Hematopoietic multipotent progenitor cell treated with erythropoietin and hydrocortisone succinate and interleukin-3 and kit ligand, for 6 days (in vitro differentiated cells): ENCODE measurements at regions not wholly inside any gene's neighbourhood (a gene's known extent, or its start where the extent isn't known, plus 50 kb on each side); places are given as distances from the start of the nearest gene placed in this dataset.
A peak's percentile ranks its signal among the peaks of the same experiment; 100 is the strongest.
"Not testable (repeated sequence)": the region's sequence is repeated elsewhere in the genome, so short reads cannot be mapped to it uniquely, and the experiment has no call there.

Experiments used
- DNase-seq: peaks from one replicate; pipeline ENCODE4 v3.0.0-alpha.2; 2015

DNA sequence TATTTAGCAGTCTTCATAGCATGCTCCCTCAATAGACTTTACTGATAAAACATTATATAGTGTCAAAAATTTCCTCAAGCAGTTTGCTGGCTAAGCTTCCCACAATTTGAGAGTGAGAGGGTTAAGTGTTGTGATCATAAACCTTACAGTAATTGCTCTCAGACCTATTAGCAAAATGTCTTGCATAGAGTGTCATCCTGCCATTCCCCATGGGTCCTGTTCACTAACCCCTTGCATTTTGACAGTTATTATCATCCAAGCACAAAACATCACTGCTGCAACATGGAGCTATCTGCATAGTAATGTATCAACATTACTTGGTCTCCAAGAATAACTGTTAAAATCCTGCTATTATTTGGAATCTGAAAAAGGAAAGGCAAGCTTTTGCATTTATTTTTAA lies 196.1 kb upstream of the GK2 start:
- DNase-seq: no peak

DNA sequence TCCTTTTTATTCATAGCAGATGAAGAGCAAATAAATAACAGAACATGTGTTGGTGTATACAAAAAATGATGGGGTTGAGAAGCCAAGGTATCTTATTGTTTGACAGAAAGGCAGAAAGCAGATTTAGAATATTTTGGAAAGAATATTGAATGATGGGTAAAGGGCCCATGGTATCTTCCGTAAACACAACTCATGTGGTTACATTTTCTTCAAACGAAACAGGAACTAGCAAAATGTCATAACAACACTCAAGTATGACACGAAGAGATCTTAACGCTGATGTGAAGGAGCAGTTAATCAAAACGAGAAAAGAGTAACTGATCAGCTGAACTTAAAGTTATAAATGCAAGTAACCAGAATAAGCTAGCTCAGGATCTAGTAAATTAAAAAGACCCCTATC lies 195.7 kb upstream of the GK2 start:
- peak; percentile 73 for DNase-seq

DNA sequence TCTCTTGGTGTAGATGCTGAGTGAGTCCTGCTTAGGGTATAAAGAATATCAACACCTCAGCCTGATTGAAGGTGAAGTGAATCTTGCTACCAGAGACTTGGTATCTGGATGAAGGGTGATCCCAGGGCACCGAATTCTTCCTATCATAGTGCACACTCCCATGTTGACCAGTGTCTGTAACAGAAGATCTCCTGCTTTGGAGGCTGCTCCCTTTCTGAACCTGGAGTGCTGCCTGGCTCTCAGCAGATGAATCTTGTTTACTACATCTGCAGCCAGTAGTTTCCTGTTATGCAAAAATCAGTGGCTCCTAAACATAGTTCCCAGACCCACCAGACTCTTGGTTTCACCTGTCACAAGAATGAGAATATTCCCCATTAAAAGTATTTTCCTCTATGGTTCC lies 191.7 kb upstream of the GK2 start:
- no peak for DNase-seq

DNA sequence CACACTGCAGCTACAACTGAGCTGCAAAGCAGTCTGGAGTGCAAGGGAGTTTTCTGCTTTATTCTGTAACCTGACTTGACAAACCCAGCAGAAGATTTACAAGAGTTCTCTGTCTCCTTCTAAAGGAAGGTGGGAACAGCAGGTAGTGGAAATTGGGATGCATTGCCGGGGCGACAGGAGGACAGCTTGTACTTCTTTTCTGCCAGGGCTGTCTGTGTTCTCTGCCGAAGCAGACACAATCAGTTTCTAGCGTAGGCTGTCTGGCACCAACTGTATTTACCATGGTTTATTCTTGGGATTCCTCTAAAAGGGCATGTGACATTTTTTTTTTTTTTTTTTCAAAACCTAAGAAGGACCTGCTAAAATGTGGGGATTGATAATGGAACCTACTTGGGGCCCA lies 190.8 kb upstream of the GK2 start:
- no peak for DNase-seq

DNA sequence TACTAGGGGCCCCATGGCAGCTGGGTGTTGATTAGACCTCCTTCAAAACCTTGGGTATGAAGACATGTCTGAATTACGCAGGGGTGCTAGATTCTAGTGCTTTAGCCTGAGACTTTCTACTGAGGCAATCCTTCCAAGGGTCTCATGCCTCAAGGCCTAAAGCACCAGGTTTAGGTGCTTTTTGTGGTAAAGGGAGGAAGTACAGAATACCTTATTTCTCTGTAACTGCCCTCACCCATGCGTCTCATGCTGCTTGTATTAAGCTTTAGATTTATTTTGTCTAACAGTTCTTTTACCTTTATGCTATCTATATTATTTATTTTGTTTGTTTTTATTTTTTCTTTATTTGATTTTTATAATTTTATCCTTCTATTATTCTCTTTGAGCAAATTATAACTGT lies 190.2 kb upstream of the GK2 start:
- DNase-seq: no peak

DNA sequence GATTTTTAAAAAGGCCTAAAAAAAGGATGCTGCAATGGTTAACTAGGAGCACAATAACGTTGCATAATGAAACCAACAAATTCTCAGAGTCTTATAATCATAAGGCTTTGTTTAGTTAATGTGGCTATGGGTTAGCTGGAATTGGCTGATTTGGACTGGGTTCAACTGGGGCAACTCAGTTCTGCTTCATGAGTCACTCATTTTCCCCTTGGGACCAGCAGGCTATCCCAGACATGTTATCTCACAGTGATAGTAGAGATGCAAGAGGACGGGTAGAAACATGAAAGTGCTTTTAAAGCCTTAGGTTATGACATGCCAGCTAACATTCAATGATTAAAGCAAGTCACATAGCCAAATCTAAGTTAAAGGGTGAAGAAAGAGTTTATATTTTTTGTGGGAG lies 189.2 kb upstream of the GK2 start:
- DNase-seq: no peak

DNA sequence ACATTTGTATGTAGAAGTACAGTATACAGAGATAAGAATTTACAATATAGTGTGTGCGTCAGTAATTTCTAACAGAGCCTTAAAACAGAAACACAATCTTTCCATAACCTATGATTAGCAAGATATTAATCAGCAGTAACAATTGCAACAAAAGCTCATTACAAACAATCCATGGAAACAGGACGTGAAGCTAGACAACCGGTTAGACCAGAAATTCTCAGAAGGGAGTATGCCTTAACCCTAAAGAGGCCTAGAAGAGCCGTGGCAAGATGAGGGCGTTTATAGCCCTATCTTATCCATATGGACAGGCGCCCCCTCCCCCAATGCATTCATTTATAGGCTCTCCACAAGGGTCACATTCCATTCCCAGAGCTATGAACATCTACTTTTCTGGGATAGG lies 184.2 kb upstream of the GK2 start:
- DNase-seq: not testable (repeated sequence)

DNA sequence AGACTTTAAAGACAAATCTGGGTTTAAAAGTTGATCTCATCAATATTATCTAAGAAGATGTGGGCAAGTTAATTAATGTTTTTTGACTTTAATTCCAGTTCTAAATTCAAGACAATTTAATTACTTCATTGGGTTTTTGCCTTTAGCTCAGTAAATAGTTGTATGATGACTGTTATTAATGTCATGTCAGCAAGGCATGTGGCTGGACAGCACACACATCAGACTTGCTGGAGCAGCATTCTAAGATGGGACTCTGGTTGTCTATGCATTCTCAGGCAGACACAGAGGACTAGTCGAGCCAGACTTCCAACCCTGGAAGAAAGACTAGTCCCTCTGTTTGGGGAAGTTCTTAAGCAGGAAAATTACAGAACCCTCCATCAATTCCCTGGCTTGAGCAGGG lies 180.7 kb upstream of the GK2 start:
- no peak for DNase-seq

DNA sequence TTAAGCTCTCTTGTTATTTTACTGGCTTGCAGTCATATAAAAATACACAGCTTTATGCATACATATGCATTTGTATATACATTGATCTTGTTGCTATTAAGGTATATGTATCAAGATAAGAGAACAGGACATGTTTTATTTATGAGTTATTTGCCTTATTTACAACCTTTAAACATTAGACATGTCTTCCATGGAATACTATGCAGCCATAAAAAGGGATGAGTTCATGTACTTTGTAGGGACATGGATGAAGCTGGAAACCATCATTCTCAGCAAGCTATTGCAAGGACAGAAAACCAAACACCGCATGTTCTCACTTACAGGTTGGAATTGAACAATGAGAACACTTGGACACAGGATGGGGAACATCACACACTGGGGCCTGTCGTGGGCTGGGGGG lies 179.2 kb upstream of the GK2 start:
- DNase-seq: not testable (repeated sequence)

DNA sequence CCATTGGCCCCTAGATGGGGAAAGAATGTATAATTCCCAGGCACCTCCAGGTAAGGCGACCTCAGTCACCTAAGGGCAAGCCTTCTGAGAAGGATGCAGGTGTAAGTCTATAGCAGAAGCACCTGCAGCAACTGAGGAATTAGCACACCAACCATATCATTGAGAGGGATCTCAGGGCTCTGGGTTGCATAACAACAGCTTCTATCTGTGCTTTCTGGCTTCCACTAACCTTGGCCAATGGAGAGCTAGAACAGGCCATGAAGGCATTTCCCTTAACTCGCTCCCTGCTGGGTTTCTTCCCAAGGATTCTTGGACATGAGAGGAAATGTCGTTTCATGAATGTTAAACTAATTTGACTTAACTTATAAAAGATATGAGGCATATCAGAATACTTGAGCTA lies 177.8 kb upstream of the GK2 start:
- no peak for DNase-seq

DNA sequence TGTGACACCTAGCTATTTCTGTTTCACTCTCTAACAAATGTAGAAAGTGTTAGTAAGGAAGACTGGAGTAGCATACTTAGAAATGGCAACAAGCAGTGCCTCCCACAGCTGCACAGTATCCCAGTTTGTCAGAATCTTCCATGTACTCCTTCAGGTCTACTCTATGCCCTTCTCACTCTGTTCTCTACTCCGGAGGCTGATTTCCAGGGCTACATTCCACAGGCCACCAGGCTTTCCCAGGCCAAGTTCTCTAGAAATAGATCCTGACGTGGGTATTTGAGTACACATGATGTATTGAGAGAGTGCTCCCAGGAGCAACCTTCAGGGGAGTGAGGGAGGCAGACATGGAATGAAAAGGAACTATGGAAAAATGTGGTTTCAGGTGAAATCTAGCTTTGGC lies 177.3 kb upstream of the GK2 start:
- no peak for DNase-seq

DNA sequence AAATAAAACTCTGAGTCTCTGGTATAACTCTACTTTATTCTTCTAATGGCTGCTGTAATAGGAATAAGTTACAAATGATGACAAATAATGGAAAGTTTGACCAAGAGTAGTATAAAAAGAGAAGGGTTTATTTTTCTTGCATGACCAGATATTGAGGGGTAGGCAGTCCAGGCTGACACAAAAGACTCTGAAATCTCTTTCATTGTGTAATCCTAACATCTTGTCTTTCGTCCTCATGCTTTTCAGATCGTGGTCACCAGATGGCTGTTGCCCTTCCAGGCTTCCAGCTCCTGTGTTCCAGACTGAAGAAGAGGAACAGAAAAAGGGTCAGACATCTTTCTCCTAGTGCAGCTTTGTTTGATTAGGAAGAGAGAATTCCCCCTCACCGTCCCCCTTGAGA lies 176.9 kb upstream of the GK2 start:
- DNase-seq: no peak

DNA sequence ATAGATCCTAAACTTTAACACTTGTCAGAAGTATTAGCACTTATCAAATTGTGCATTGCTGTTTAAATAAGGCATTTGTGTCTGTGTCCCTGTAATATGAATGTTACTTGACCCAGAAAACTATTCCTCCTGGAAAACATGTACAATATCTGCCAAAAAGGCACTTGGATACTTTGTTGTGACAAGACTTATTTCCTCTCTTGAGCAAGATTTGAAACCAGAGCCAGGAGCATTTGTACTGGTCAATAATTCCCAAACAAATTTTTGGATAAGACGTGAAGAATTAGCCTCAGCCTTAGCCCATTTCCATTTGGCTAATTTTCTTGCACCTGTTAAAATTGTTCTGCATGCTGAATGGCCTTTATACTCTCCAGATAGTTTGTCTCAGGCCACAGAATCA lies 176.3 kb upstream of the GK2 start:
- no peak for DNase-seq

DNA sequence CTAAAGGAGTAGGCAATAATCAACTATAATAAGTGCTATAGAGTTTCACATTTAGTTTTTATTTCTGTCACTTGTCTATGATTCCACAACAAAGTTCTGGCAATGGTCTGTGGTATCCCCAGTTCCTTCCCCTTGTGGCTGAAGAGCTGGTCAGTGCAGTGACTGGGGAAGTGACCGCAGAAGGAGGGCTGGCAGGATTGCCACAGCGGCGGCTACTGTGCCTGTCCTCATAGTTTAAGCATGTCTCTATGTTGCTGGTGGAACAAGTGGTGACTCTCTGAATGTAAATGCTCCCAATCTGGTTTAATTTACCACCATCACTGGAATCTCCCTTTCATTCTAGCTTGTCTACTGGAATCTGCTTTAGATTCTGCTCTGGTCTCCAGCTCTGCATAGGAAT lies 170.6 kb upstream of the GK2 start:
- DNase-seq: peak; percentile 73

DNA sequence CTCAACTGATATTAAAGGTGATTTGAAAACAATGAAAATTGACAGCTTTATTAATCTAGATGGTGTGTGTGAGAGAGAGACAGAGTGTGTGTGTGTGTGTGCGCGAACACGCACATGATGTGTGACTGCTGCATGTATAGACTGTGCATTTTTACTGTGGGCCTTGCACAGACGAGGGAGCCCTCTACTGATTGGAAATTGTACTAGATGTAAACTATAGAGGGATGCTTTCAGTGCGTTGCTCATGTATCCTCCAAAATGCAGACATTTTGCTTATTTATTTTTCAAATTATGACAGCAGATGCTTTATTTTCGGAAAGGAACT lies 168.4 kb upstream of the GK2 start:
- DNase-seq: peak; percentile 77

DNA sequence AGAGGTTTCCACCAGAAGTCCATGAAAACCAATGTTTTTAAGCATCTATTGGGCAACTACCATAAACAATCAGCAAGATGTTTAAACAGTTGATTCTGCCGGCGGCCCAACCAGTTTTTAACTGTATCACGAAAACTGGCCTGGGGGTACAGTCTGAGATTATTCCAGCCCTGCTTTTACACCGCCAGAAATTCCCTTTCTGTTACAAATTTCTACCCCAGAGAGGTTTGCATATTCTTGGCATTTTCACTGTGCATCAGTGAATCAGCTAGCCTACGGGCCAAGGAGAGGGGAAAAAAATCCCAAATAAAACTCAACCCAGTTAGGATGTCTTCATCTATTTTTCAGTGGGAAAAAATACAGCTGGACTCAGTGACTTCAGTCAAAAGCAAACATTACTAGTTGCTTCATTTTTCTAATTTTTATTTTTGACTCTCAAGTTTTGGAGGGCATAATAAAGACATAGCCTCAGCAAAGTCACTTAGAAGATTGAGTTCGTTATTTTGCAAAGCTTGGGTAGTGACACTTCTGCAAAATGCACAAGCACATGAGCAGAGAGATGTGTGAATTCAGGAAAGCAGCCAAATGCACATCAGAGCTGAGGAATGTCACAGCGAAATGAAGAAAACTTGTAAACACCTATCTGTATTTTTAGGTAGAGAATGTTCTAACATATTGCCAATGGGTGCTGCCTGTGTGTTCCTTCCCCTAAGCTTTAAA lies 167.8 kb upstream of the GK2 start:
- no peak for DNase-seq

DNA sequence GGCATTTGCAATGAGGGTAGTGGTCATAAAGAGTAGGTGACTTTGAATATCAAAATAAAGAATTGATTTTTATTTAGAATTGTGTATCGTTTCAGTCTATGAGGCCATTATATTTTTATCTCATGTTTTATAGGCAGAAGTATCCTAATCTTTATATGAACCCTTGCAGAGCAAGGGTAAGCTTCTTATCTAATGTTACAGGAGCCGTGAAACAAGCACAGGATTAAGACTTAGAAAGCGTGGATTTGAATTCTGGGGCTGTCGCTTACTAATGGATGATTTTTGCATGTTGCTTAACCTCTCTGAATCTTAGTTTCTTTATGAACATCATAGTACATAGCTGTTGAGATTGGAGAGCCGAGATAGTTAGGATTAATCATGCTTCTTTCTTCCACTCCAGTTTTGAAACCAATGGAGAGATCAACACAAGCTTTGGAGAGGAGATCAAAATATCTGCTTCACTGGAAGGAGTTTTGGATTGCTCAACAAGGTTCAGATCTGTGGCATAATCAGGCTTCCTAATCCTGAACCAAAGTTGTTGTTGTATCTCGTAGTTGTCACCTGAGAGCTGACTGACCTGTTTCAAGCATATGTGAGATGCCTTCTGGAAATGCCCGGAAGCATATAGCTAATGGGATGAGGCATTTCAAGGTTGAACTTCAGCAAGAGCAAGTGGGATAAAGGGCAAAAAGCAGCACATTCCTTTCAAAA lies 166.9 kb upstream of the GK2 start:
- DNase-seq: no peak

DNA sequence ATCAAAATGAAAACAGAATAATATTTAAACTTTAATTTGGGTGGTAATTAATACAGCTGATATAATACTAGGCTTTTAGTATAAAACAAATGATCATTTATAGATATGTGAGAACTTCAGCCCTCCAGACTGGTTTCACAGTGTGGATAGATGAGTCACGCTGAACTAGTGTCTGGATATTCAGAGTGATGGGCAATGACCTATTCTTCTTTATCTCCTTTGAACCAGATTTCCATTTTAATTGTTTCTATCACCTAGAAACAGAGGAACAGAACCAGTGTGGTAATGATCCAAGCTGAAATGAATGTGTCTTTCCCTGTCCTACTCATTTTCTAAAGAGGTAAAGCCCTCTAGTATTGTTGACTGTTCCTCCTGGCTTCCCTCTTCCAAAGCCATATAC lies 155.2 kb upstream of the GK2 start:
- DNase-seq: no peak

DNA sequence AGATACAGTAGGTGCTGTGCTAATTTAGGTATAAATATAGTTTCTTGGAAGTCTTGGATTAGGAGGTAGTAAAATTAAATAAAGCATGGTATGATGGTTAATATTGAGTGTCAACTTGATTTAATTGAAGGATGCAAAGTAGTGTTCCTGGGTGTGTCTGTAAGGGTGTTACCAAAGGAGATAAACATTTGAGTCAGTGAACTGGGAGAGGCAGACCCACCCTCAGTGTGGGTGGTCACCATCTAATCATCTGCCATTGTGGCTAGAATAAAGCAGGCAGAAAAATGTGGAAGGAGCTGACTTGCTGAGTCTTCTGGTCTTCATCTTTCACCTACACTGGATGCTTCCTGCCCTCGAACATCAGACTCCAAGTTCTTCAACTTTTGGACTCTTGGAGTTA lies 153.7 kb upstream of the GK2 start:
- DNase-seq: peak; percentile 22

DNA sequence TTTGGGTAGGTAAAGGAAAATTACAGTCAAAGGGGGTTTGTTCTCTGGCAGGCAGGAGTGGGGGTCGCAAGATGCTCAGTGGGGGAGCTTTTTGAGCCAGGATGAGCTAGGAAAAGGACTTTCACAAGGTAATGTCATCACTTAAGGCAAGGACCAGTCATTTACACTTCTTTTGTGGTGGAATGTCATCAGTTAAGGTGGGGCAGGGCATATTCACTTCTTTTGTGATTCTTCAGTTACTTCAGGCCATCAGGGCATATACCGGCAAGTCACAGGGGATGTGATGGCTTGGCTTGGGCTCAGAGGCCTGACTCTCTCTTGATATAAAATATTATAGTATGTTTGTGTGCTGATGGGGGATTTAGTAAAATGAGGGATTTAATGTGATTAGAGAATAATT lies 151.4 kb upstream of the GK2 start:
- not testable (repeated sequence) for DNase-seq

DNA sequence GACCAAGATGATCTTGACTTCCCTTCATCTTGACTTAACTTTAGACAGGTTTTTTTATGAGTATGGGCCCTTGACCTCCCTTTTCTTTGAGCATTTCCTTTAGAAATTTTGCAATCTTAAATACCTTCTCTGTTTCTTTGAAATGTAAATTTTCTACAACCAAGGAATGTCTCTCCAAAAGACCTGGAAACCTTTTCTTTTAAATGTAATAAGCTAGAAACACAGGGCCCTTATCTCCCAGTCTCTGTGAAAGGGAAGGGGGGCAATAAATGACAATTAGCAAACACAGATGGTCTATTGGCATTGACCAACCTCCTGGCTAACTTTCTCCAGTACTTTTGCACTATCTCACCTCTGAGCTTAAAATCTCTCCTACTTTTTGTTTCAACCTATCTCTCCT lies 144.3 kb upstream of the GK2 start:
- DNase-seq: no peak

DNA sequence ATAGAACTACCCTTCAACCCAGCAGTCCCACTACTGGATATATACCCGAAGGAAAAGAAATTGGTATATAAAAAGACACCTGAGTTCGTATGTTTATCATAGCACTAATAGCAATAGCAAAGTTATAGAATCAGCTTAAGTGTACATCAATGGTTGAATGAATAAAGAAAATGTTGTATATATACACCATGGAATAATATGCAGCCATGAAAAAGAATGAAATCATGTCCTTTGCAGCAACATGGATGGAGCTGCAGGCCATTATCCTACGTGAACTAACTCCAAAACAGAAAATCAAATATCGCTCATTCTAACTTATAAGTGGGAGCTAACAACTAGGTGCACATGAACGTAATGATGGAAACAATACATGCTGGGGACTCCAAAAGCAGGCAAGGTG lies 143.5 kb upstream of the GK2 start:
- DNase-seq: no peak

DNA sequence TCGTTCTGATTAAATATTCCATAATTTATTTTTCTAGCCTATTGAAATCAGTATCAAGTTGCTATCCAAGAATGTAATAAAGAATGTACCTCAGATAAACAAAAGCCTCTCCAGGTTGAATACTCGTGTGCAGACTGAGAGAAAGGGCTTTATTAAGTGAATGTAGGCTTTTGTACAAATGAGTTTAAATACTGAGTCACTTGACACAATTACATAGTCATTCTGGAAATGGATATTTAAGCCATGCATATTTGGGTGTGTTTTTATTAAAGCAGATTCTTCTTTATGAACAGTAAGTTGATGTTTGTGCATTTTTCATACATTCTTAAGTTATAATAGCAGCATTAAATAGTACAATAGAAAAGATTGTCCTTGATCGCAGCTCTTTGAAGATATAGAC lies 139.8 kb upstream of the GK2 start:
- no peak for DNase-seq

DNA sequence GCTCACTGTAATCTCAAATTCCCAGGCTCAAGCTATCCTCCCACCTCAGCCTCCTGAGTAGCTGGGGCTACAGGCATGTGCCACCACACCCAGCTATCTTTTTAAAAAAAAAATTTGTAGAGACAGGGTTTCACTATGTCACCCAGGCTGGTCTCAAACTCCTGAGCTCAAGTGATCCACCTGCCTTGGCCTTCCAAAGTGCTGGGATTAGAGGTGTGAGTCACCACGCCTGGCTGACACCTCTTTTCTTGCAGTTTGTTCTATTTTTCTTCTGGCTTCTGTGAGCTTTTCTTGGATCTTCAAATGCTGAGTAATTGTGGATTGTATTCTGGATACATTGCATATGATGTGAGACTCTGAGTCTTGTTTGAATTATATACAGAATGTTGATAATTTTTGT lies 137.3 kb upstream of the GK2 start:
- DNase-seq: not testable (repeated sequence)

DNA sequence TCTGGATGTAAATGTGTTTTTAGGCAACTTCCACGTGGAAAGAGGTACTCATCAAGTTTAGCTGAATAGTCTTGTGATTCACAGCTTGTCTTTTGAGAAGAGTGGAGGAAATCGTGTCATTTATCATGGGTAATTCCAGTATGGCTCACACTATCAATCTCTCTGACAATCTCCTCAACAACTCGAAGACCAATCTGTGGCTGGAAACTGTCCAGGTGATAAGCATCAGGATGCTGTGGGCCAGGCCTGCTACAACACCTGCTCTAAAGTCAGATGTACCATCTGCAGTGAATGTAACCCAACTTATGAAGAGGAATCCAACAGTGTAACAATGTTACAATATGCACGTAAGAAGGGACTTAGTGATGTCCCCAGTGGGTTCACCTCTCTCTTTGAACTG lies 132.1 kb upstream of the GK2 start:
- DNase-seq: no peak
